Spleen (tissue), 11 donors: ENCODE measurements at regions not wholly inside any gene's neighbourhood (a gene's known extent, or its start where the extent isn't known, plus 50 kb on each side); places are given as distances from the start of the nearest gene placed in this dataset.

Experiments used
- DNase-seq: peaks from one replicate; pipeline ENCODE4 v3.0.0-alpha.2; 2020
- H3K27ac ChIP-seq, 8 donors: fragments of 200-600 bp; sonication (generic) in 7 of 8; 1 replicate in 4 of 8; 2 replicates in 4 of 8; pipeline versions ENCODE4 v1.5.0 to v1.8.0; 2016 to 2021; ENCODE audit warnings: inconsistent platforms in 4 of 8, mild to moderate bottlenecking in 4 of 8, moderate library complexity in 1 of 8
- H3K27me3 ChIP-seq, 7 donors: fragments of 200-600 bp; sonication (generic) in 6 of 7; replicated peaks in 1 of 7; 1 replicate in 4 of 7; 2 replicates in 3 of 7; pipeline versions ENCODE4 v1.5.0 to v1.8.0; 2016 to 2021; ENCODE audit warnings: inconsistent platforms in 3 of 7, mild to moderate bottlenecking in 1 of 7
- H3K36me3 ChIP-seq, 6 donors: fragments of 200-600 bp; sonication (generic) in 5 of 6; 1 replicate in 4 of 6; 2 replicates in 2 of 6; pipeline versions ENCODE4 v1.5.0 to v1.8.0; 2016 to 2021; ENCODE audit warnings: inconsistent platforms in 2 of 6
- H3K4me1 ChIP-seq, 6 donors: fragments of 200-600 bp; sonication (generic) in 5 of 6; 1 replicate in 3 of 6; 2 replicates in 3 of 6; pipeline versions ENCODE4 v1.5.0 to v1.8.0; 2016 to 2021; ENCODE audit warnings: inconsistent platforms in 3 of 6
- H3K4me3 ChIP-seq, 8 donors: fragments of 200-600 bp; sonication (generic) in 7 of 8; 1 replicate in 4 of 8; 2 replicates in 4 of 8; pipeline versions ENCODE4 v1.5.0 to v1.8.0; 2016 to 2021; ENCODE audit warnings: inconsistent platforms in 4 of 8, mild to moderate bottlenecking in 4 of 8, moderate library complexity in 2 of 8
- H3K9me3 ChIP-seq, 8 donors: fragments of 200-600 bp; sonication (generic) in 7 of 8; 1 replicate in 4 of 8; 2 replicates in 4 of 8; pipeline versions ENCODE4 v1.5.0 to v1.8.0; 2016 to 2021; ENCODE audit warnings: inconsistent platforms in 4 of 8
- CTCF ChIP-seq, 11 experiments: fragments of 200-600 bp in 7 of 11; fragments of 450-650 bp in 4 of 11; sonication (generic) in 4 of 11; IDR thresholded peaks in 8 of 11; conservative IDR thresholded peaks in 3 of 11; 1 replicate in 7 of 11; 2 replicates in 4 of 11; pipeline versions ENCODE4 v1.4.0 to v1.8.0; 2016 to 2021; ENCODE audit warnings: antibody characterized with exemption in 11 of 11, inconsistent platforms in 4 of 11, mild to moderate bottlenecking in 1 of 11
- POLR2A ChIP-seq, 3 donors: fragments of 450-650 bp; IDR thresholded peaks; one replicate each; pipeline ENCODE4 v1.5.1; 2017; ENCODE audit warnings: antibody characterized with exemption in 3 of 3, mild to moderate bottlenecking in 1 of 3
- POLR2AphosphoS5 ChIP-seq, 3 donors: sonication (generic); formaldehyde crosslinking; IDR thresholded peaks; one replicate each; pipeline ENCODE4 v1.5.1; 2017; ENCODE audit warnings: antibody characterized with exemption in 3 of 3
- WGBS, 5 donors: extraction: QIAGEN DNeasy Blood & Tissue Kit in 3 of 5; methylation state at CpG; one replicate each; pipeline versions ENCODE4 v1.1.5 to v1.1.7; 2013 to 2018; 5-methylcytosine and 5-hydroxymethylcytosine counted together
- intact Hi-C: fragments of 100-400 bp; cut with DNase I; formaldehyde crosslinking; loops from one replicate; pipeline ENCODE4 v1.15.0; 2023; ENCODE audit warnings: low total_unique reads
- donor health status: healthy with polysubstance abuse.
- donor health status: DM: no; HTN: no; CAD: no; lungs with moderate emphysema.
- donor health status: DM: no; HTN: no; CAD: no.
- donor health status: Bipolar disorder and iron deficiency.
- donor health status: healthy.
- donor health status: DM: no; HTN: no; CAD: no.
- donor health status: DM: yes; HTN: yes; CAD: no.

GRCh38 chr18:71541643-71542042, 1002.5 kb downstream of the CBLN2 start:
- no peak for DNase-seq
- no peak for TF ChIP-seq CTCF (IDR thresholded peaks at IDR 0.05 in 8 of 11, conservative IDR thresholded peaks at IDR 0.05 in 3 of 11)
- TF ChIP-seq POLR2A (IDR thresholded peaks at IDR 0.05) = no peak
- TF ChIP-seq POLR2AphosphoS5 (IDR thresholded peaks at IDR 0.05) = no peak
- no peaks in the 10 kb centered on the region for H3K4me1 ChIP-seq
- intact Hi-C loops = no loop called here
- no peaks in the 10 kb centered on the region for H3K27me3 ChIP-seq
- H3K36me3 ChIP-seq = no peaks in the 10 kb centered on the region
- H3K4me3 ChIP-seq = no peak overlapping the region
- H3K9me3 ChIP-seq = peaks cover 0 to 45% (median 32%) of the 10 kb centered on the region in 8 donors
- WGBS, 5 donors = 65 to 84% (median 78%) methylated on average over 3 of the region's 3 CpGs
- H3K27ac ChIP-seq = no peak overlapping the region

GRCh38 chr18:71529703-71530303, 1014.3 kb downstream of the CBLN2 start:
- H3K4me1 ChIP-seq = no peaks in the 10 kb centered on the region
- no peaks in the 10 kb centered on the region for H3K36me3 ChIP-seq
- intact Hi-C loops = no loop called here
- no peaks in the 10 kb centered on the region for H3K27me3 ChIP-seq
- peaks cover 0 to 17% (median 2%) of the 10 kb centered on the region in 8 donors for H3K9me3 ChIP-seq
- TF ChIP-seq POLR2AphosphoS5 (IDR thresholded peaks at IDR 0.05) = no peak
- no peak for TF ChIP-seq POLR2A (IDR thresholded peaks at IDR 0.05)
- no peak for TF ChIP-seq CTCF (IDR thresholded peaks at IDR 0.05 in 8 of 11, conservative IDR thresholded peaks at IDR 0.05 in 3 of 11)
- 56 to 67% (median 59%) methylated on average over 3 of the region's 3 CpGs for WGBS, 5 donors
- no peak overlapping the region for H3K27ac ChIP-seq
- no peak overlapping the region for H3K4me3 ChIP-seq
- no peak for DNase-seq

DNA sequence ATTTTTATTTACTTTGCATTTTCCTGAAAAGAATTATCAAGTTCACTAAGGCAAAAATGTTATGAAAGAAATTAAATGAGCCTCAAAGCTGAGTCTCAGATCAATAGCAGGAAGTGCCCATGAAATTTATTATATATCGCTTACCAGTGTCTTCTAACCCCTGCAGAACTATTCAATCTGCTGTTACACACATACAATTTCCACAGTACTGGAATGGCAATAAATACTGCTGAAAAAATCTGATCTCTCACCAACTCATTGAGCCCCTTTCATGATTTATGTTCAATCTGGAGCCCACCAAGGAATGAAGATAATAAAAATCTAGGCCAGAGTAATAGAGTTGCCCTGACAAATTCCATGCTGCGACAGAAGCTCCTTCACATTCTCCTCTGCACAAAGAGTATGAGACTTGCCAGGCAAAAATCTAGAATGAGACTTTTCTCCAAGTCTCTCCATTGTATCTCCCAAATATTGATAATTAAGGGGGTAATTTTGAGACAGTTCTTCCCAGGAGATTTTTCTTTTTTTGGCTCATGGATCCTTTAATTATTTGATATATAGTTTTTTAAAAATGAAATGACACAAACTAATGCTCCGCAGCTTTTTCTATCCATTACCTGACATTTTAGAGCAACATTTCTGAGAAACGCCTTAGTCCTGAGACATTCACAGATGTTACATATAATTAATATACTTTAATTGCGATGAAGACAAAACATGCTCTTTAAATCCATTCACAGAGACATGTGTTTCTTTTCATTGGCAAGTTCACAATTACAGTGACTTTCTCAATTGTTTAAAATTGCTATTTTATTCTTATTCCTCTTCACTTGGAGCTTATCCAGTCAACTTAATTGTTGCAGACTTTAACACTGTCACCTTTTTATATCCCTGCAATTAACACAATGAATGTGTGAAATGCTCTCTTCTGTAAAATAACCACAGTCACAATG, 1020.4 kb downstream of the CBLN2 start:
- DNase-seq = no peak
- H3K27ac ChIP-seq = no peak overlapping the region
- H3K4me1 ChIP-seq = no peaks in the 10 kb centered on the region
- no peaks in the 10 kb centered on the region for H3K27me3 ChIP-seq
- intact Hi-C loops = no loop called here
- H3K9me3 ChIP-seq = peaks cover 0 to 11% (median 0%) of the 10 kb centered on the region in 8 donors
- TF ChIP-seq CTCF (IDR thresholded peaks at IDR 0.05 in 8 of 11, conservative IDR thresholded peaks at IDR 0.05 in 3 of 11) (no peak), POLR2AphosphoS5 (IDR thresholded peaks at IDR 0.05) (no peak), POLR2A (IDR thresholded peaks at IDR 0.05) (no peak)
- H3K4me3 ChIP-seq = no peak overlapping the region
- no peaks in the 10 kb centered on the region for H3K36me3 ChIP-seq
- 72 to 88% (median 79%) methylated on average over 5 of the region's 5 CpGs for WGBS, 5 donors

- Histone ChIP-seq H3K9me3 (peaks cover 0 to 19% (median 5%) of the 10 kb centered on the region in 8 donors), H3K4me3 (no peak overlapping the region), H3K27me3 (no peaks in the 10 kb centered on the region), H3K36me3 (no peaks in the 10 kb centered on the region), H3K27ac (no peak overlapping the region), H3K4me1 (no peaks in the 10 kb centered on the region)
- no peak for TF ChIP-seq POLR2AphosphoS5 (IDR thresholded peaks at IDR 0.05)
- TF ChIP-seq POLR2A (IDR thresholded peaks at IDR 0.05) = no peak
- TF ChIP-seq CTCF (IDR thresholded peaks at IDR 0.05 in 8 of 11, conservative IDR thresholded peaks at IDR 0.05 in 3 of 11) = no peak
- no peak for DNase-seq
- whole genome bisulfite sequencing, 5 donors = 59 to 78% (median 73%) methylated on average over 2 of the region's 2 CpGs
- intact Hi-C loops = no loop called here
These were observed 1038.6 kb downstream of the CBLN2 start for GRCh38 chr18:71505526-71505925.
